ENCODE measurements at regions not wholly inside any gene's neighbourhood (a gene's known extent, or its start where the extent isn't known, plus 50 kb on each side); places are given as distances from the start of the nearest gene placed in this dataset.

- CTCF ChIA-PET (ENCODE audit: unreplicated experiment), result no interaction called here
- intact Hi-C loops (cut with micrococcal nuclease; ENCODE audit: unreplicated experiment), result no loop called here
- POLR2A ChIA-PET, result no interaction called here
Measured at GRCh38 chr21:38679534-38679933, 126.2 kb upstream of the ETS2 start.

GRCh38 chr21:38680401-38680800 is 125.3 kb upstream of the ETS2 start:
- H4K20me1 ChIP-seq (ENCODE audit: insufficient read depth, low read length), result no peaks in the 10 kb centered on the region
- H3K4me3 ChIP-seq (ENCODE audit: low read depth, low read length, poor library complexity, severe bottlenecking), result no peak overlapping the region
- no peaks in the 10 kb centered on the region for H3K4me1 ChIP-seq (ENCODE audit: insufficient read depth, low read length, poor library complexity, severe bottlenecking)
- H3K36me3 ChIP-seq (ENCODE audit: insufficient read depth, low read length), result no peaks in the 10 kb centered on the region
- intact Hi-C loops (cut with micrococcal nuclease; ENCODE audit: unreplicated experiment), result no loop called here
- H3K4me2 ChIP-seq (ENCODE audit: low read length), result no peak overlapping the region
- no peak for DNase-seq (ENCODE audit: low spot score)
- ChIA-PET POLR2A (interaction anchor here (0.6 kb wide), 1 partner anchor 963 kb away, joined by 3 read pairs; no protein-coding TSS in a partner anchor), CTCF (ENCODE audit: unreplicated experiment) (no interaction called here)
- TF ChIP-seq CTCF (conservative IDR thresholded peaks at IDR 0.05; ENCODE audit: low read length), result no peak
- no peak for TF ChIP-seq EZH2phosphoT487 (IDR thresholded peaks at IDR 0.05; ENCODE audit: borderline replicate concordance, low read depth, low read length)
- no peaks in the 10 kb centered on the region for H3K9me2 ChIP-seq (ENCODE audit: insufficient read depth, low read length)
- H3K9me3 ChIP-seq (ENCODE audit: low read length), result no peaks in the 10 kb centered on the region
- no TSS peak for BruUV-seq (replicated peaks)
- H3K79me2 ChIP-seq (ENCODE audit: insufficient read depth, low read depth, low read length), result no peaks in the 10 kb centered on the region
- H3K27ac ChIP-seq (ENCODE audit: low read depth, low read length, poor library complexity, severe bottlenecking), result no peak overlapping the region
- H2AFZ ChIP-seq (ENCODE audit: low read length), result no peak overlapping the region

More at GRCh38 chr21:38679534-38679933, 126.2 kb upstream of the ETS2 start:
- Histone ChIP-seq H4K20me1 (ENCODE audit: insufficient read depth, low read length) (no peaks in the 10 kb centered on the region), H3K4me3 (ENCODE audit: low read depth, low read length, poor library complexity, severe bottlenecking) (no peak overlapping the region), H2AFZ (ENCODE audit: low read length) (no peak overlapping the region), H3K4me1 (ENCODE audit: insufficient read depth, low read length, poor library complexity, severe bottlenecking) (no peaks in the 10 kb centered on the region), H3K27ac (ENCODE audit: low read depth, low read length, poor library complexity, severe bottlenecking) (no peak overlapping the region), H3K9me3 (ENCODE audit: low read length) (no peaks in the 10 kb centered on the region), H3K9me2 (ENCODE audit: insufficient read depth, low read length) (no peaks in the 10 kb centered on the region), H3K36me3 (ENCODE audit: insufficient read depth, low read length) (no peaks in the 10 kb centered on the region), H3K4me2 (ENCODE audit: low read length) (no peak overlapping the region), H3K79me2 (ENCODE audit: insufficient read depth, low read depth, low read length) (no peaks in the 10 kb centered on the region)
- DNase-seq (ENCODE audit: low spot score), result no peak
- no TSS peak for BruUV-seq (replicated peaks)
- TF ChIP-seq CTCF (conservative IDR thresholded peaks at IDR 0.05; ENCODE audit: low read length) (no peak), EZH2phosphoT487 (IDR thresholded peaks at IDR 0.05; ENCODE audit: borderline replicate concordance, low read depth, low read length) (no peak)

GRCh38 chr21:38683222-38683621 is 122.5 kb upstream of the ETS2 start:
- BruUV-seq (replicated peaks), result no TSS peak
- TF ChIP-seq EZH2phosphoT487 (IDR thresholded peaks at IDR 0.05; ENCODE audit: borderline replicate concordance, low read depth, low read length) (no peak), CTCF (conservative IDR thresholded peaks at IDR 0.05; ENCODE audit: low read length) (no peak)
- no peaks in the 10 kb centered on the region for H3K4me1 ChIP-seq (ENCODE audit: insufficient read depth, low read length, poor library complexity, severe bottlenecking)
- ChIA-PET CTCF (ENCODE audit: unreplicated experiment) (no interaction called here), POLR2A (no interaction called here)
- intact Hi-C loops (cut with micrococcal nuclease; ENCODE audit: unreplicated experiment), result no loop called here
- H2AFZ ChIP-seq (ENCODE audit: low read length), result no peak overlapping the region
- H3K36me3 ChIP-seq (ENCODE audit: insufficient read depth, low read length), result no peaks in the 10 kb centered on the region
- no peak overlapping the region for H3K4me3 ChIP-seq (ENCODE audit: low read depth, low read length, poor library complexity, severe bottlenecking)
- no peak overlapping the region for H3K27ac ChIP-seq (ENCODE audit: low read depth, low read length, poor library complexity, severe bottlenecking)
- no peaks in the 10 kb centered on the region for H4K20me1 ChIP-seq (ENCODE audit: insufficient read depth, low read length)
- H3K4me2 ChIP-seq (ENCODE audit: low read length), result no peak overlapping the region
- DNase-seq (ENCODE audit: low spot score), result no peak
- H3K79me2 ChIP-seq (ENCODE audit: insufficient read depth, low read depth, low read length), result no peaks in the 10 kb centered on the region
- H3K9me2 ChIP-seq (ENCODE audit: insufficient read depth, low read length), result no peaks in the 10 kb centered on the region
- H3K9me3 ChIP-seq (ENCODE audit: low read length), result no peaks in the 10 kb centered on the region
